ENCODE measurements at regions not wholly inside any gene's neighbourhood (a gene's known extent, or its start where the extent isn't known, plus 50 kb on each side); places are given as distances from the start of the nearest gene placed in this dataset.

DNA sequence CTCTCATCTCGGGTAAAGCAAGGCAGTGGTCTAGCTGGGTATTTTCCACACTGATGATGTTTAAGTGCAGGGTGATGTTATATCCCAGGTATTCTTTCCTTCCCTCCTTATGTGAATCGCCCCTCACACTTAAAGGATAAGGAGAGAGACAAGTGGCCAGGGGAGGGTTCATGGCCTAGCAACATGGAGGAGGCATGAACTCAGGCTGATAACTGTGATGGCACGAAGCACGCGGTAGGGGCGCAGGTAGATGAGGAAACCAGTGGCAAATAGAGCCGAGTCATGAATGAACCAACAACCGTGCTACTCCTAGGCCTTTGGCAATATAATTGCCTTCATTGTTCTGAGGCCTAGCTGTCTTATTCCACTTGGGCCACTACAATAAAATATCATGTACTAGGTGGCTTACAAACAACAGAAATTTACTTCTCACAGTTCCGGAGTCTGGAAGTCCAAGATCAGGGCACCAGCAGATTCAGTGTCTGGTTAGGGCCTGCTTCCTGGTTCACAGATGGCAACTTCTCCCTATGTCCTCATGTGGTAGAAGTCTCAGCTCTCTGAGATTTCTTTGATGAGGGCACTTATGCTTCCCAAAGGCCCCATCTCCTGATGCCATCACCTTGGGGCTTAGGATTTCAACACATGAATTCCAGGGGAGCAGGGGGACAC is 56.0 kb upstream of the PIK3CG start:
- DNase-seq (ENCODE audit: low spot score), result no peak

DNA sequence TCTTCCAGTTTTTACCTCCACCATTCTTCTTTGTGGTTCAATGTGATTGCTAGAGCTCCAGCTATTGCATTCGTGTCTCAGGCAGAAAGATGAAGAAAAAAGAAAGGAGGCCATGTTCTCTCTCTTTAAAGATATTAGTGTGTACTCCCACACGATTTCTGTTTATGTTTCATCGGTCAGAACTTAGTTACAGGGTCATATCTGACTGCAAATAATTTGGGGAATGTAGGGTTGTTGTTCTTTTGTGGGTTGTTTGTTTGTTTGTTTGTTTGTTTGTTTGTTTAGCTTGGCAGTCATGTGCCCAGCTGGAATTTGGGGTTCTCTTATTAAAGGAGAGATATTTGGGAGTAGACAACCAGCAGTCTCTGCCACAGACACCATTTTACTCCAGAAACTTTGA is 53.6 kb upstream of the PIK3CG start:
- no peak for DNase-seq (ENCODE audit: low spot score)

DNA sequence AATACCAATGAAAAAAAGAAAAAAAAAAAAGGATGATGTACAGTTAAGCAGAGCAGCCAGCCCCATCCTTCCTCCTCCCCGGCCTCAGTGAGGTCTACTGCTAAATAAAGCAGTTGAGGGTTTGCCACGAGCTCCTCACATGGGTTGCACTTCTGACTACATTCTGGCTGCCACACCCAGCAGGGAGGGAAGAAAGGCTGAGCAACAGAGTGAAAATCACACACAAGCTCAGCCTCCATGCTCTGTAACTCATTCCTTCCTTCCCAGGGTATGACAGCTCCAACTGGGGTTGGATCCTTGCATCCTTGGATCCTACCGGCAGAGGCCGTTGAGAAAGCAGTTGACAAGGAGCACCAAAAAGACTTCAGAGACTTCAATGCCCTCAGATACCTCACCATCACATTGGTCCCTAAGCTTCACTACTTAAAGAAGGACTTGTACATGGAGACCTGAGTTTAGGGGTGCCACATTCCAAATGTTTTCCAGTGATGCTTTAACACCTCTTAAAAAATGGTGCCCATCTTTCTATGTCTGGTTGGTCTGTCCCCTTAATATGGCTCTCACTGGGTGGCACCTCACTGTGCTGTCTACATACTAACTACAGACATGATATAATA is 52.9 kb upstream of the PIK3CG start:
- no peak for DNase-seq (ENCODE audit: low spot score)

DNA sequence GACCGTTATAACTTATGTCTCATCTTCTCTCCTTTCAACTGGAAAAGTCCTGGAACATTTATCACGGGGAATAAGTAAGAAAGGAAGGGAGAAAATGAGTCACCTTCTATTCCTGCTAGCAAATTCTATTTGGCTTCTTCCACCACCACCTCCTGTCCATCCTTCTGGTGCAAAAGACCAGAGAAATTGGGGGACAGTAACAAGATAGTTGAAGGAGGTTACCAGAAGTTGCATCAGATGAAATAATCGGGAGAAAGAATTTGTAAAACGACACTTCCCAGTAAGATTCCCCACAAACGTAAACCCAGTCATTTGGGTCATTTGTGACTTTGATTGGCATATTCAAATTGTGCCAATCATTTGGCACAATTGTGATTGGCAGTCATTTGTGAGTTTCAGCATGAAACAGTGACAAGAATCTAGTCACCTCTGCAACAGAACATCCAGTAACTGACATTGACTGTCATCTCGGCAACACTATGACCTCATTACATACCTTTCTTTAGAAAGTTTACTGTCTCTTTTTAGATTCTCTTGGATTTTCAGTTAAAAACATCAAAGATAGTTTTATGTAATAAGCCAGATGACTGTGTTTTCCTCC is 51.3 kb upstream of the PIK3CG start:
- no peak for DNase-seq (ENCODE audit: low spot score)

DNA sequence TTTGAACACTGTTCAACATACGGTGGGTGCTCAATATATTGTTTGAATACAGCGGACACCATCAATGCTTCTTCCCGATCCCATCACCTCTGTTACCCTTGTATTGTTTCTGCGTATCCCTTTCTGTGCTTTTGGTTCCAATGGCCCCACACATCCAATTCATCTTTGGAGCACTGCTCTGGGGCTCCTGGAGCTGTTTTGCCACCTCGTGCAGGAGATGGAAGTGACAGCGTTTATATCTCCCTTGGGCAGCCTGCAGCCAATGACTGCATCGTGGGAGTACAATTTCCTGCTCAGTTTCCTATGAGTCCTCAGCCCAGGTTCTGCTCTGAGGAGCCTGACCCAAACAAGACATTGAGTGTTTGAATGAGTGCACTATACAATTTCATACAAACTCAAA is 50.2 kb upstream of the PIK3CG start:
- no peak for DNase-seq (ENCODE audit: low spot score)

Small RNA genes lying in the stretch of these regions (small RNA-seq; reads per million reads assigned to genes)
- gene RNA5SP236, result 0 reads per million in 2 experiments

All from SK-N-DZ (cell line).